ENCODE measurements at regions not wholly inside any gene's neighbourhood (a gene's known extent, or its start where the extent isn't known, plus 50 kb on each side); places are given as distances from the start of the nearest gene placed in this dataset.
"Not testable (repeated sequence)": the region's sequence is repeated elsewhere in the genome, so short reads cannot be mapped to it uniquely, and the experiment has no call there.

- Histone ChIP-seq H3K27me3 (ENCODE audit: control insufficient read depth in 1 of 2, insufficient read depth in 2 of 2, low read length in 2 of 2) (no peaks in the 10 kb centered on the region), H3K4me1 (ENCODE audit: control insufficient read depth, insufficient read depth, low read length) (no peaks in the 10 kb centered on the region), H3K9me3 (ENCODE audit: control insufficient read depth in 2 of 2, low read length in 2 of 2) (no peaks in the 10 kb centered on the region), H3K9ac (ENCODE audit: low read length in 2 of 2) (no peak overlapping the region), H3K4me3 (ENCODE audit: low read length in 2 of 2) (no peak overlapping the region), H3K36me3 (ENCODE audit: control insufficient read depth in 2 of 2, insufficient read depth in 2 of 2, low read length in 2 of 2) (no peaks in the 10 kb centered on the region), H3K27ac (ENCODE audit: low read length) (no peak overlapping the region)
Observed at GRCh38 chr3:87120236-87120635, 106.9 kb upstream of the CHMP2B start.

- Histone ChIP-seq H3K4me1 (ENCODE audit: control insufficient read depth, insufficient read depth, low read length) (no peaks in the 10 kb centered on the region), H3K9me3 (ENCODE audit: control insufficient read depth in 2 of 2, low read length in 2 of 2) (no peaks in the 10 kb centered on the region), H3K27me3 (ENCODE audit: control insufficient read depth in 1 of 2, insufficient read depth in 2 of 2, low read length in 2 of 2) (no peaks in the 10 kb centered on the region), H3K27ac (ENCODE audit: low read length) (no peak overlapping the region), H3K36me3 (ENCODE audit: control insufficient read depth in 2 of 2, insufficient read depth in 2 of 2, low read length in 2 of 2) (no peaks in the 10 kb centered on the region), H3K9ac (ENCODE audit: low read length in 2 of 2) (no peak overlapping the region), H3K4me3 (ENCODE audit: low read length in 2 of 2) (no peak overlapping the region)
Observed at GRCh38 chr3:87109465-87109864, 117.6 kb upstream of the CHMP2B start.

- no peak overlapping the region for H3K4me3 ChIP-seq (ENCODE audit: low read length in 2 of 2)
- no peaks in the 10 kb centered on the region for H3K9me3 ChIP-seq (ENCODE audit: control insufficient read depth in 2 of 2, low read length in 2 of 2)
- no peak overlapping the region for H3K27ac ChIP-seq (ENCODE audit: low read length)
- no peaks in the 10 kb centered on the region for H3K4me1 ChIP-seq (ENCODE audit: control insufficient read depth, insufficient read depth, low read length)
- no peak overlapping the region for H3K9ac ChIP-seq (ENCODE audit: low read length in 2 of 2)
- H3K27me3 ChIP-seq (ENCODE audit: control insufficient read depth in 1 of 2, insufficient read depth in 2 of 2, low read length in 2 of 2) = no peaks in the 10 kb centered on the region
- H3K36me3 ChIP-seq (ENCODE audit: control insufficient read depth in 2 of 2, insufficient read depth in 2 of 2, low read length in 2 of 2) = no peaks in the 10 kb centered on the region
Observed at GRCh38 chr3:87101861-87102625, 111.1 kb upstream of the VGLL3 start.

GRCh38 chr3:87097733-87098132, 106.8 kb upstream of the VGLL3 start:
- not testable (repeated sequence) for H3K9ac ChIP-seq (ENCODE audit: low read length in 2 of 2); H3K9me3 ChIP-seq (ENCODE audit: control insufficient read depth in 2 of 2, low read length in 2 of 2); H3K4me3 ChIP-seq (ENCODE audit: low read length in 2 of 2); H3K36me3 ChIP-seq (ENCODE audit: control insufficient read depth in 2 of 2, insufficient read depth in 2 of 2, low read length in 2 of 2); H3K27me3 ChIP-seq (ENCODE audit: control insufficient read depth in 1 of 2, insufficient read depth in 2 of 2, low read length in 2 of 2); H3K4me1 ChIP-seq (ENCODE audit: control insufficient read depth, insufficient read depth, low read length); H3K27ac ChIP-seq (ENCODE audit: low read length)

- Histone ChIP-seq H3K27ac (ENCODE audit: low read length) (no peak overlapping the region), H3K9ac (ENCODE audit: low read length in 2 of 2) (no peak overlapping the region), H3K4me3 (ENCODE audit: low read length in 2 of 2) (no peak overlapping the region)
Observed at GRCh38 chr3:87090631-87091030, 99.7 kb upstream of the VGLL3 start.

GRCh38 chr3:87088993-87089841, 98.3 kb upstream of the VGLL3 start:
- H3K27ac ChIP-seq (ENCODE audit: low read length) = peak overlapping the region; percentile 49
- no peaks in the 10 kb centered on the region for H3K27me3 ChIP-seq (ENCODE audit: control insufficient read depth in 1 of 2, insufficient read depth in 2 of 2, low read length in 2 of 2)
- H3K9me3 ChIP-seq (ENCODE audit: control insufficient read depth in 2 of 2, low read length in 2 of 2) = no peaks in the 10 kb centered on the region
- peak overlapping the region; percentile 87 to 94 for H3K4me3 ChIP-seq (ENCODE audit: low read length in 2 of 2)
- no peaks in the 10 kb centered on the region for H3K4me1 ChIP-seq (ENCODE audit: control insufficient read depth, insufficient read depth, low read length)
- no peaks in the 10 kb centered on the region for H3K36me3 ChIP-seq (ENCODE audit: control insufficient read depth in 2 of 2, insufficient read depth in 2 of 2, low read length in 2 of 2)
- H3K9ac ChIP-seq (ENCODE audit: low read length in 2 of 2) = peak overlapping the region; percentile 80 to 88

More at GRCh38 chr3:87090631-87091030, 99.7 kb upstream of the VGLL3 start:
- Histone ChIP-seq H3K36me3 (ENCODE audit: control insufficient read depth in 2 of 2, insufficient read depth in 2 of 2, low read length in 2 of 2) (no peaks in the 10 kb centered on the region), H3K4me1 (ENCODE audit: control insufficient read depth, insufficient read depth, low read length) (no peaks in the 10 kb centered on the region), H3K9me3 (ENCODE audit: control insufficient read depth in 2 of 2, low read length in 2 of 2) (no peaks in the 10 kb centered on the region), H3K27me3 (ENCODE audit: control insufficient read depth in 1 of 2, insufficient read depth in 2 of 2, low read length in 2 of 2) (no peaks in the 10 kb centered on the region)

- Histone ChIP-seq H3K9me3 (ENCODE audit: control insufficient read depth in 2 of 2, low read length in 2 of 2) (no peaks in the 10 kb centered on the region), H3K36me3 (ENCODE audit: control insufficient read depth in 2 of 2, insufficient read depth in 2 of 2, low read length in 2 of 2) (no peaks in the 10 kb centered on the region), H3K27ac (ENCODE audit: low read length) (peak overlapping the region; percentile 49), H3K4me3 (ENCODE audit: low read length in 2 of 2) (peak overlapping the region; percentile 87 to 94), H3K27me3 (ENCODE audit: control insufficient read depth in 1 of 2, insufficient read depth in 2 of 2, low read length in 2 of 2) (no peaks in the 10 kb centered on the region), H3K9ac (ENCODE audit: low read length in 2 of 2) (peak overlapping the region; percentile 80 to 88), H3K4me1 (ENCODE audit: control insufficient read depth, insufficient read depth, low read length) (no peaks in the 10 kb centered on the region)
Observed at GRCh38 chr3:87088430-87088992, 97.6 kb upstream of the VGLL3 start.

GRCh38 chr3:87084868-87085267, 93.9 kb upstream of the VGLL3 start:
- H3K27me3 ChIP-seq (ENCODE audit: control insufficient read depth in 1 of 2, insufficient read depth in 2 of 2, low read length in 2 of 2) = no peaks in the 10 kb centered on the region
- no peak overlapping the region for H3K9ac ChIP-seq (ENCODE audit: low read length in 2 of 2)
- no peaks in the 10 kb centered on the region for H3K4me1 ChIP-seq (ENCODE audit: control insufficient read depth, insufficient read depth, low read length)
- no peak overlapping the region for H3K4me3 ChIP-seq (ENCODE audit: low read length in 2 of 2)
- no peaks in the 10 kb centered on the region for H3K9me3 ChIP-seq (ENCODE audit: control insufficient read depth in 2 of 2, low read length in 2 of 2)
- no peaks in the 10 kb centered on the region for H3K36me3 ChIP-seq (ENCODE audit: control insufficient read depth in 2 of 2, insufficient read depth in 2 of 2, low read length in 2 of 2)
- H3K27ac ChIP-seq (ENCODE audit: low read length) = no peak overlapping the region

- no peaks in the 10 kb centered on the region for H3K27me3 ChIP-seq (ENCODE audit: control insufficient read depth in 1 of 2, insufficient read depth in 2 of 2, low read length in 2 of 2)
- H3K9me3 ChIP-seq (ENCODE audit: control insufficient read depth in 2 of 2, low read length in 2 of 2) = no peaks in the 10 kb centered on the region
- no peak overlapping the region for H3K4me3 ChIP-seq (ENCODE audit: low read length in 2 of 2)
- H3K27ac ChIP-seq (ENCODE audit: low read length) = no peak overlapping the region
- H3K4me1 ChIP-seq (ENCODE audit: control insufficient read depth, insufficient read depth, low read length) = no peaks in the 10 kb centered on the region
- H3K36me3 ChIP-seq (ENCODE audit: control insufficient read depth in 2 of 2, insufficient read depth in 2 of 2, low read length in 2 of 2) = no peaks in the 10 kb centered on the region
- H3K9ac ChIP-seq (ENCODE audit: low read length in 2 of 2) = no peak overlapping the region
Observed at GRCh38 chr3:87082796-87083440, 92.0 kb upstream of the VGLL3 start.

GRCh38 chr3:87077355-87077754, 86.4 kb upstream of the VGLL3 start:
- no peak overlapping the region for H3K4me3 ChIP-seq (ENCODE audit: low read length in 2 of 2)
- no peak overlapping the region for H3K27ac ChIP-seq (ENCODE audit: low read length)
- H3K9ac ChIP-seq (ENCODE audit: low read length in 2 of 2) = no peak overlapping the region
- no peaks in the 10 kb centered on the region for H3K9me3 ChIP-seq (ENCODE audit: control insufficient read depth in 2 of 2, low read length in 2 of 2)
- H3K27me3 ChIP-seq (ENCODE audit: control insufficient read depth in 1 of 2, insufficient read depth in 2 of 2, low read length in 2 of 2) = no peaks in the 10 kb centered on the region
- H3K36me3 ChIP-seq (ENCODE audit: control insufficient read depth in 2 of 2, insufficient read depth in 2 of 2, low read length in 2 of 2) = no peaks in the 10 kb centered on the region
- no peaks in the 10 kb centered on the region for H3K4me1 ChIP-seq (ENCODE audit: control insufficient read depth, insufficient read depth, low read length)

Measured in stomach smooth muscle (tissue), 2 donors.